Muscle layer of duodenum (tissue), 2 donors: ENCODE measurements at regions not wholly inside any gene's neighbourhood (a gene's known extent, or its start where the extent isn't known, plus 50 kb on each side); places are given as distances from the start of the nearest gene placed in this dataset.

Experiments used
- H3K27ac ChIP-seq: one replicate; pipeline ENCODE4 v1.7.0; 2013; ENCODE audit warnings: mild to moderate bottlenecking, low read length
- H3K27me3 ChIP-seq: one replicate; pipeline ENCODE4 v1.7.0; 2013; ENCODE audit warnings: low read depth, mild to moderate bottlenecking, control low read depth, low read length
- H3K36me3 ChIP-seq, 2 donors: one replicate each; pipeline ENCODE4 v1.7.0; 2013; ENCODE audit warnings: low read length in 2 of 2, control low read depth in 1 of 2, mild to moderate bottlenecking in 1 of 2; ENCODE audit not compliant: insufficient read depth in 2 of 2, control insufficient read depth in 1 of 2
- H3K4me1 ChIP-seq, 2 donors: one replicate each; pipeline ENCODE4 v1.7.0; 2013; ENCODE audit warnings: low read length in 2 of 2, mild to moderate bottlenecking in 2 of 2, control low read depth in 1 of 2, moderate library complexity in 1 of 2; ENCODE audit not compliant: insufficient read depth in 2 of 2, control insufficient read depth in 1 of 2
- H3K4me3 ChIP-seq, 2 donors: one replicate each; pipeline ENCODE4 v1.7.0; 2013; ENCODE audit warnings: low read length in 2 of 2, low read depth in 1 of 2, mild to moderate bottlenecking in 1 of 2
- H3K9me3 ChIP-seq, 2 donors: one replicate each; pipeline ENCODE4 v1.7.0; 2013; ENCODE audit warnings: low read length in 2 of 2, control low read depth in 1 of 2, mild to moderate bottlenecking in 1 of 2; ENCODE audit not compliant: control insufficient read depth in 1 of 2
- donor health status: healthy.

DNA sequence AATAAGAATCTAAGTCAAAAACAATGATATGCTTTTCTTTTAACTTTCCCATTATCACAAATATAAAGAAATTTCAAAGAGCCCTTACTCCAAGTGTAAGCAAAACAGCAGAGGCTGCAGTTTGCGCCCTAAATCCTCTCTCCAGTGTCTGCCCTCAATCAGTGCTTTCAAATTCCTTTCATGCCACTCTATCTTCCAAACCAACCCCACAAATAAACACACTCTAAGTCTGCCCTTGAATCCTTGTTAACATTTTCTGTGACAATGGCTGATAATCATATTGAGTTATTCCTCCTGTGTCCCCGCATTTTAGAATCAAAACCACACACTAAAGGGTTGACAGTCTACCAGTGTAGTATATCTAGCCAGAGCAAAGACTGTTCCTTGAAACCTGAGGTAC lies 317.9 kb upstream of the MARCKS start:
- Histone ChIP-seq H3K36me3 (no peaks in the 10 kb centered on the region), H3K4me1 (no peaks in the 10 kb centered on the region), H3K27me3 (no peaks in the 10 kb centered on the region), H3K4me3 (no peak overlapping the region), H3K27ac (no peak overlapping the region), H3K9me3 (no peaks in the 10 kb centered on the region)

DNA sequence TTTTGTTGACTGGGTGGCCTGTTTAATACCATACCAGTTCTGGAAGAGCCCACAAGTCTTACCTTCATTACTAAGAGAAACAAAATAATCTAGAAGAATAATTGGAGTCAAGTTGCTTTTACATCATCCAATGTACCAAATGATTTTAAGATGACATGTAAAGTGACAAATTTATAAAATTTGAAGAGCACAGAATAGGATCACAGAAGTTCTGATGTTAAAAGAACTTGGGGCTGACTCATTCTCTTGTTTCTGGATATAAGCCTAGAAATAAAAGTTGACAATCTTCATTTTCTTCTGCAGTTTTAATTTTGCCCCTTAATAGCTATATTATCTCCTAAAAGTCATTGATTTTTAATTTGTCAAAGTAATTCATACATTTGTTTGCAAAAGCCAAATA lies 317.5 kb upstream of the MARCKS start:
- Histone ChIP-seq H3K4me1 (no peaks in the 10 kb centered on the region), H3K27me3 (no peaks in the 10 kb centered on the region), H3K36me3 (no peaks in the 10 kb centered on the region), H3K27ac (no peak overlapping the region), H3K4me3 (no peak overlapping the region), H3K9me3 (no peaks in the 10 kb centered on the region)

DNA sequence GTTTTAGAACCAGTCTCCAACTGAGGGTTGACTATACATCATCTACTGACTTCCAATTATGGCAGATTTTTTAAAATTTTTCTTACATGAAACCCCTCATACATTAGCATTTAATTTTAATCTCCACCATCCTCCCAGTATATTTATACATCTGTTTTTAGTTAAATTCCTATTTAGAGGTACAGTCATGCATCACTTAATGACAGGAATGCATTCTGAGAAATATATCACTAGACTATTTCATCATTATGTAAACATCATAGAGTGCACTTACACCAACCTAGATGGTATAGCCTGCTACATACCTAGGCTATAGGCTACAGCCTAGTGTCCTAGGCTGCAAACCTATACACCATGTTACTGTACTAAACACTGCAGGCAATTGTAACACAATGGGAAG lies 316.7 kb upstream of the MARCKS start:
- no peak overlapping the region for H3K4me3 ChIP-seq
- no peaks in the 10 kb centered on the region for H3K36me3 ChIP-seq
- no peaks in the 10 kb centered on the region for H3K9me3 ChIP-seq
- no peak overlapping the region for H3K27ac ChIP-seq
- H3K4me1 ChIP-seq = no peaks in the 10 kb centered on the region
- H3K27me3 ChIP-seq = no peaks in the 10 kb centered on the region

DNA sequence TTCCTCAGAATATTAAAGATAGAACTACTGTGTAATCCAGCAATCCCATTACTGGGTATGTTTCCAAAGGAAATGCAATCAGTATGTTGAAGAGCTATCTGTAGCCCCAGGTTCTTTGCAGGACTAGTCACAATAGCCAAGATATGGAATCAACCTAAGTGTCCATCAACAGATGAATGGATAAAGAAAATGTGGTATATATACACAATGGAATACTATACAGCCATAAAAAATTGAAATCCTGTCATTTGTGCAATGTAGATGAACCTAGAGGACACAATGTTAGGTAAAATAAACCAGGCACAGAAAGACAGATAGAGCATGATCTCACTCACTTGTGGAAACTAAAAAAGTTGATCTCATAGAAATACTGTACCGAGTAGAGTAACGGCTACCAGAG lies 306.0 kb upstream of the MARCKS start:
- no peaks in the 10 kb centered on the region for H3K9me3 ChIP-seq
- H3K4me1 ChIP-seq = no peaks in the 10 kb centered on the region
- no peaks in the 10 kb centered on the region for H3K36me3 ChIP-seq
- no peaks in the 10 kb centered on the region for H3K27me3 ChIP-seq
- H3K27ac ChIP-seq = no peak overlapping the region
- no peak overlapping the region for H3K4me3 ChIP-seq

DNA sequence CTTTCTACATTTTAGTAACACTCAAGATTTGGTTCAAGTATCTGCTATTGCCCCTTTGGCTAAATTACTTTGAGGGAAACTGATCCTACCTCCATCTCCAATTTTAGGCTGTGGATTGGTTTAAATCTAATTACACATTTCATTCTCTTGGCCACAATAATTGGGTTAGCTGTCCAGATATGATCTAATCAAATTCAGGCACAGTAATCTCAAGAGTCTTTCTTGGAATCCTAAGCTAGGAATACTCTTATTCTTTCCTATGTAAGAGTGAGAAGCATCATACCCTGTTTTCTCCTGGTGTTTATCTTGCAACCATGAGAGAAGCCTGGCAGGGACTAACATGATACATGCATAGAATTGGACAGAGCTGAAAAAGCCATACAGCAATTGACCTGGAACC lies 300.4 kb upstream of the MARCKS start:
- H3K27me3 ChIP-seq = no peaks in the 10 kb centered on the region
- no peak overlapping the region for H3K27ac ChIP-seq
- H3K9me3 ChIP-seq = no peaks in the 10 kb centered on the region
- H3K4me1 ChIP-seq = peaks cover 8% of the 10 kb centered on the region in 2 donors
- H3K36me3 ChIP-seq = no peaks in the 10 kb centered on the region
- no peak overlapping the region for H3K4me3 ChIP-seq

DNA sequence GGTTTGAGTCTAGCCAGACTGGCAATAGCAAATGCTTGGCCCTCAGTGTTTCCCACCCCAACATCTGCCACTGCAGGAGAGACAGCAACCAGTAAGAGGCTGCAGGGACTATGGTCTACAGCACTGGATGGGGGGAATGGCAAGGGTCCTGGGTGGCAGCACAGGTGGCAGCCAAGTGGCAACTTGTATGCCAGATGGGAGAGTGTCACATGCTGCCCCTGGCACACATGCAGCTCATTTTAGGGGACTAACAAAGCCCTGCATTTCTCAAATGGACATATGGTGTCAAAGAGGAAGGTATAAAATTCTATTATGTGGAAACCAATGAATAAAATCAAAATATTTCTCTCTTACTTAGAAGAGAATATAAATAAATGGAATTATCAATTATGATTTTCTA lies 298.7 kb upstream of the MARCKS start:
- Histone ChIP-seq H3K27me3 (no peaks in the 10 kb centered on the region), H3K36me3 (no peaks in the 10 kb centered on the region), H3K4me3 (no peak overlapping the region), H3K27ac (no peak overlapping the region), H3K9me3 (no peaks in the 10 kb centered on the region), H3K4me1 (peaks cover 8% of the 10 kb centered on the region in 2 donors)

DNA sequence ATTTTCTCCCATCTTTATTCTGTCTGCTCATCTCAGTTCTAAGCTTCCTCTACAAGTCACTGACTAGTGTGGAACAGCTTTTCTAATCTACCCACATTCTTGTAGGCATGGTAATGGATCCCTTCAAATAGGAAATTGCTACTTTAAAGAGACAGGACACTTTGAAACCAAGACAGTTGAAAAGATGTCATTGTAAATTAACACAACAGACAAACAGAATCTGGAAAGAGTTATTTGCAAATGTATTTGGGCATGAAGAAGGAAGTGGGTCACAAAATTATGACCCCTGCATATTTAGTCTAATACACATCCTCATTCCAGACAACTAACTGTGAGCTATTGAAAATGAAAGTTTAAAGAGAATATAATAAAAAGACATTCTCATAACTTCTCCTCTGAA lies 298.2 kb upstream of the MARCKS start:
- Histone ChIP-seq H3K36me3 (no peaks in the 10 kb centered on the region), H3K4me3 (no peak overlapping the region), H3K4me1 (peaks cover 8% of the 10 kb centered on the region in 2 donors), H3K9me3 (no peaks in the 10 kb centered on the region), H3K27me3 (no peaks in the 10 kb centered on the region), H3K27ac (no peak overlapping the region)

DNA sequence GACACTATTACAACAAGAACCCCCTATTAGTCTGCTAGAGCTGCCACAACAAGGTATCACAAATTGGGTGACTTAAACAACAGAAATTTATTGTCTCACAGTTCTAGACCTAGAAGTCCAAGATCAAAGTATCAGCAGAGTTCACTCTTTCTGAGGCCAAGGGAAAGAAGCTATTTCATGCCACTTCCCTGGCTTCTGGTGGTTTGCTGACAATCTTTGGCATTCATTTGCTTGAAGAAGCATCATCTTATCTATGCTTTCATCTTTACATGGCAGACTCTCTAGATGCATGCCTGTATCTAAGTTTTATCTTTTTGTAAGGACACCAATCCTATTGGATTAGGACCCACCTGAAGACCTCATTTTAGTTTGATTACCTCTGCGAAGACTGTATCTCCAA lies 296.8 kb upstream of the MARCKS start:
- H3K27me3 ChIP-seq = no peaks in the 10 kb centered on the region
- H3K27ac ChIP-seq = no peak overlapping the region
- no peak overlapping the region for H3K4me3 ChIP-seq
- no peaks in the 10 kb centered on the region for H3K36me3 ChIP-seq
- peaks cover 8 to 12% of the 10 kb centered on the region in 2 donors for H3K4me1 ChIP-seq
- no peaks in the 10 kb centered on the region for H3K9me3 ChIP-seq

DNA sequence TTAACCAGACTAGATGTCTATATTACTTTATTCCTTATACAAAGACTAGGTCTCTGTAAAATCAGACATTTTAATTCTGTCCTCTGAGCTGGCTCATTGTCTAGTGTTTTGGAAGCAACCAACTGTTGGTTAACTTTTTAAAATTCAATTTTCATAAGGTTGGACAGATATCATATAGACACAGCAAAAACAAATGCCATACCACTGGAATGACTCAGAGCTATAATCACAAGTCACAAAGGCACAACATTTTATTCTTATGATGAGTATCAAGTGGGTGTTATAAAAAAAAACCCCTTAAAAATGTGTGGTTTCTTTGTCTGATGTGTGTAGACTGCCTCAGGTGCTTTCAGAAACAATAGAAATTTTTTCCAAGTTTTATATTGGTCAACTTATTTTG lies 296.2 kb upstream of the MARCKS start:
- peaks cover 8 to 12% of the 10 kb centered on the region in 2 donors for H3K4me1 ChIP-seq

DNA sequence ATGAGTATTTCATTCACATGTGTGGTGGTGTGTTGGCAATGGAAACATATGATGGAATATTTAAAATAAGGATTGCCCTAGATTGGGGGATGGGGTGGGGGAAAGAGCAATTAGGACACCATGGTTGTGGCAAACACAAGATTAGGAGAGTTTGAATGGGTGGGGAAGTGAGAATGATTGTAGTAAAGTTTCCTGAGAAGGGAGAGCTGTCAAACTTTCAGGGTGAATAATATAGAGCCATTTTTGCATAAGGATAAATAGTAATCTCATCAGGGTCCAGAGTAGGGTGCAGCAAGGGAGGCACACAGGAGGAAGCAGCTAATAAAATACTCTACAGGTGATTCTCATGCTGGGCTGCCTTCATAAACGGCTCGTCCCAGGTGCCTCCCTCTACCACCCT lies 294.9 kb upstream of the MARCKS start:
- H3K9me3 ChIP-seq = no peaks in the 10 kb centered on the region
- H3K36me3 ChIP-seq = no peaks in the 10 kb centered on the region
- H3K4me3 ChIP-seq = no peak overlapping the region
- H3K4me1 ChIP-seq = peaks cover 8 to 12% of the 10 kb centered on the region in 2 donors
- no peak overlapping the region for H3K27ac ChIP-seq
- H3K27me3 ChIP-seq = no peaks in the 10 kb centered on the region

More for the DNA sequence above, 296.2 kb upstream of the MARCKS start:
- Histone ChIP-seq H3K27ac (no peak overlapping the region), H3K4me3 (no peak overlapping the region), H3K36me3 (no peaks in the 10 kb centered on the region), H3K9me3 (no peaks in the 10 kb centered on the region), H3K27me3 (no peaks in the 10 kb centered on the region)

DNA sequence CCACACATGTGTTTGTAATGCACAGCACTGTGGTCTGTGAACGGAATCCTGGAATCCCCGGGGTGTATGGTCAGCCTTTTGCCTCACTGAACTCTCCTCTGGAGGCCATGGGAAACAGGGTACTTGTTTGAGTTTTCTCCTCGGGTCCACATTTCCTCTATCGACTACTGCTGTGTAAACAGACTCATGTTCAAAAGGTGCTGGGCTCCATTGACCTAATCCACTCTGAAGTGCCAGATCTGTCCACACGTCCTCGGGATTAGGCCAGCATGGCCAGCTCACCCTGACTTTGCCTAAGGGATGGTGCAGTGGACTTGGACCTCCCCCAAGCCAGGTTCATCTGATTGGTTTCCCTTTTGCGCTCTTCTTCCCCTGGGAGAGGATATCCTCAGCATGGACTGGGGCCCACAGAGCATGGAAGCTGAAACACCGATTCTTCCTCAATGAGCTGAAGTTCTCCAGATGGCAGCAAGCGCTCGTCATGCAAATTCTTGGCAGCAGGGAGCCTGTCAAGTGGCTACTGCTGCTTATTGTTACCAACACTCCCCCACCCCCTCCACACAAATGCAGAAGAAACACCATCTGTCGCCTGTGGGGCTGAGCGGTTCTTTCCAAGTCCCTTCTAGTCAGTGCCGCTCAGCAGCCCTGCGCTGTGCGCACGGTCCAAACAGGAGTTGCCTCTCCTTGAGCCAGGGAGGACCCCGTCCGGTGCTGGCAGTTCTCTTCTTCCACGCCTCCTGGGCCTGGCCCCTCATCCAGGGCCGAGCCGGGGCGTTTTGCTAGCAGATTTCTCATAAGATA lies 292.6 kb upstream of the MARCKS start:
- H3K27me3 ChIP-seq = no peaks in the 10 kb centered on the region
- peak overlapping the region; percentile 45 to 52 for H3K4me3 ChIP-seq
- H3K27ac ChIP-seq = peak overlapping the region; percentile 78
- H3K9me3 ChIP-seq = no peaks in the 10 kb centered on the region
- H3K36me3 ChIP-seq = no peaks in the 10 kb centered on the region
- peaks cover 1 to 7% of the 10 kb centered on the region in 2 donors for H3K4me1 ChIP-seq

DNA sequence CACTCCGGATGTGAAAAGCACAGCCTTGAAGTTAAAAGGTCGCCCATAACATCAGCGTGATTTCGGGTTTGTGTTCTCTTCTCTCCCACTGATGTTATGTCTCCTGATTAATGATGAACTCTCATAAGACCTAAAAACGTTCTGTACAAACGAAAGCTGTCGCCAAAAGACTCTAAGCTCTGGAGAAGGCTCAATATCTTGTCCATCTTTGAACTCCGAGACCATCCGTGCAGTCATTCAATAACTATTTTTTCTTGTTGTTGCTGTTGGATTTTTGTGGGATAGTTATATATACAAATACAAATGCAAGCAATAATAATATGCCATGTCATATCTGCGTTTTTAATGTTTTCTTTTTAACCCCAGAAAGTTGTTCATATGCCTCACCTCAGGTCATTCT lies 291.8 kb upstream of the MARCKS start:
- Histone ChIP-seq H3K4me3 (peak overlapping the region; percentile 45 to 52), H3K4me1 (peaks cover 0 to 4% of the 10 kb centered on the region in 2 donors), H3K9me3 (no peaks in the 10 kb centered on the region), H3K36me3 (no peaks in the 10 kb centered on the region), H3K27ac (peak overlapping the region; percentile 78), H3K27me3 (no peaks in the 10 kb centered on the region)
